ENCODE measurements at regions not wholly inside any gene's neighbourhood (a gene's known extent, or its start where the extent isn't known, plus 50 kb on each side); places are given as distances from the start of the nearest gene placed in this dataset.

- no peaks in the 10 kb centered on the region for H3K9me3 ChIP-seq
- no peaks in the 10 kb centered on the region for H3K27me3 ChIP-seq
- WGBS, 2 donors (ENCODE audit: low coverage in 1 of 2), result 39 to 62% methylated on average over 2 of the region's 2 CpGs
- no peak overlapping the region for H3K4me3 ChIP-seq
- no peak for ATAC-seq
- H3K4me1 ChIP-seq, result peaks cover 0 to 5% (median 3%) of the 10 kb centered on the region in 3 donors
- H3K36me3 ChIP-seq, result no peaks in the 10 kb centered on the region
- TF ChIP-seq POLR2AphosphoS5 (IDR thresholded peaks at IDR 0.05) (no peak), CTCF (IDR thresholded peaks at IDR 0.05) (no peak), EP300 (IDR thresholded peaks at IDR 0.05) (no peak), POLR2A (IDR thresholded peaks at IDR 0.05) (no peak)
- no peak overlapping the region for H3K27ac ChIP-seq
Observed at GRCh38 chr6:79416931-79417330, 120.3 kb downstream of the LCA5 start.

- ATAC-seq, result no peak
- Histone ChIP-seq H3K36me3 (no peaks in the 10 kb centered on the region), H3K27ac (no peak overlapping the region), H3K4me1 (no peaks in the 10 kb centered on the region), H3K27me3 (no peaks in the 10 kb centered on the region), H3K4me3 (no peak overlapping the region), H3K9me3 (no peaks in the 10 kb centered on the region)
- TF ChIP-seq POLR2A (IDR thresholded peaks at IDR 0.05) (no peak), EP300 (IDR thresholded peaks at IDR 0.05) (no peak), CTCF (IDR thresholded peaks at IDR 0.05) (no peak), POLR2AphosphoS5 (IDR thresholded peaks at IDR 0.05) (no peak)
- 5 to 20% methylated on average over 1 to 2 of the region's 2 CpGs for WGBS, 2 donors (ENCODE audit: low coverage in 1 of 2)
Observed at GRCh38 chr6:79413562-79414002, 123.6 kb downstream of the LCA5 start.

GRCh38 chr6:79410806-79411205 lies 126.4 kb downstream of the LCA5 start:
- WGBS, 2 donors (ENCODE audit: low coverage in 1 of 2), result 61 to 76% methylated on average over 2 of the region's 2 CpGs
- TF ChIP-seq EP300 (IDR thresholded peaks at IDR 0.05) (no peak), CTCF (IDR thresholded peaks at IDR 0.05) (no peak), POLR2A (IDR thresholded peaks at IDR 0.05) (no peak), POLR2AphosphoS5 (IDR thresholded peaks at IDR 0.05) (no peak)
- H3K9me3 ChIP-seq, result no peaks in the 10 kb centered on the region
- no peaks in the 10 kb centered on the region for H3K4me1 ChIP-seq
- H3K27me3 ChIP-seq, result no peaks in the 10 kb centered on the region
- H3K4me3 ChIP-seq, result no peak overlapping the region
- no peak for ATAC-seq
- no peaks in the 10 kb centered on the region for H3K36me3 ChIP-seq
- no peak overlapping the region for H3K27ac ChIP-seq

- TF ChIP-seq CTCF (IDR thresholded peaks at IDR 0.05) (no peak), EP300 (IDR thresholded peaks at IDR 0.05) (no peak), POLR2AphosphoS5 (IDR thresholded peaks at IDR 0.05) (no peak), POLR2A (IDR thresholded peaks at IDR 0.05) (no peak)
- Histone ChIP-seq H3K4me1 (no peaks in the 10 kb centered on the region), H3K27me3 (no peaks in the 10 kb centered on the region), H3K27ac (no peak overlapping the region), H3K9me3 (no peaks in the 10 kb centered on the region), H3K36me3 (no peaks in the 10 kb centered on the region), H3K4me3 (no peak overlapping the region)
- ATAC-seq, result no peak
- 78 to 81% methylated on average over 6 to 7 of the region's 7 CpGs for WGBS, 2 donors (ENCODE audit: low coverage in 1 of 2)
Observed at GRCh38 chr6:79408256-79408974, 128.8 kb downstream of the LCA5 start.

GRCh38 chr6:79404677-79405076 lies 132.6 kb downstream of the LCA5 start:
- Histone ChIP-seq H3K27ac (no peak overlapping the region), H3K36me3 (no peaks in the 10 kb centered on the region), H3K4me1 (no peaks in the 10 kb centered on the region), H3K4me3 (no peak overlapping the region), H3K9me3 (no peaks in the 10 kb centered on the region), H3K27me3 (no peaks in the 10 kb centered on the region)
- WGBS, 2 donors (ENCODE audit: low coverage in 1 of 2), result no CpG with 5 or more reads among the region's 8 CpGs
- TF ChIP-seq CTCF (IDR thresholded peaks at IDR 0.05) (no peak), EP300 (IDR thresholded peaks at IDR 0.05) (no peak), POLR2AphosphoS5 (IDR thresholded peaks at IDR 0.05) (no peak), POLR2A (IDR thresholded peaks at IDR 0.05) (no peak)
- no peak for ATAC-seq

Data from gastroesophageal sphincter (tissue), 4 donors.